Medulla oblongata (tissue), 1 donor: ENCODE measurements at regions not wholly inside any gene's neighbourhood (a gene's known extent, or its start where the extent isn't known, plus 50 kb on each side); places are given as distances from the start of the nearest gene placed in this dataset.

Source experiments
- DNase-seq: peaks from one replicate; pipeline ENCODE4 v3.0.0-alpha.2; 2015; ENCODE audit errors: extremely low spot score

GRCh38 chr1:87872692-87873091 lies 544.0 kb downstream of the LMO4 start:
- no peak for DNase-seq

- DNase-seq: no peak
These were observed 550.2 kb downstream of the LMO4 start for GRCh38 chr1:87878873-87879272.

- no peak for DNase-seq
These were observed 551.5 kb downstream of the LMO4 start for GRCh38 chr1:87880098-87880760.

DNA sequence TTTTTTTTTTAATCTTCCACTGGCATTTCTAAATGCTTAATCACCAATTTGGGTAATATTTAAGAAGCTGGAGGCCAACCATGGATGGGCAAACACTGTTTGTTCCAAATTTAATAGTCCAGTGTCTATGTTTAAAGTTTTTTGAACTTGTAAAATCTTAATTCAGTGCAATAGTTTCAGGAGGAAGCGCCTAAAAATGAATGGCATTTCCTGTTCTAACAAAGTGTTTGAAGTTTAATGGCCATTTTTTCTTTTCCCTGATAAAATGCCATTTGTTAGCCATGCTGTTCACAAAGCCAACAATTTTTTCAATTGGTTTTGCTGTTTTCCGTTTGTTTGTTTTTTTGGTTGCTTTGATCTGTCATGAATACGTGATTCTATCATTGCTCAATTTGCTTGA lies 552.1 kb downstream of the LMO4 start:
- no peak for DNase-seq

- DNase-seq: no peak
These were observed 555.2 kb downstream of the LMO4 start for GRCh38 chr1:87883906-87884305.

GRCh38 chr1:87884581-87884980 lies 555.9 kb downstream of the LMO4 start:
- no peak for DNase-seq

DNA sequence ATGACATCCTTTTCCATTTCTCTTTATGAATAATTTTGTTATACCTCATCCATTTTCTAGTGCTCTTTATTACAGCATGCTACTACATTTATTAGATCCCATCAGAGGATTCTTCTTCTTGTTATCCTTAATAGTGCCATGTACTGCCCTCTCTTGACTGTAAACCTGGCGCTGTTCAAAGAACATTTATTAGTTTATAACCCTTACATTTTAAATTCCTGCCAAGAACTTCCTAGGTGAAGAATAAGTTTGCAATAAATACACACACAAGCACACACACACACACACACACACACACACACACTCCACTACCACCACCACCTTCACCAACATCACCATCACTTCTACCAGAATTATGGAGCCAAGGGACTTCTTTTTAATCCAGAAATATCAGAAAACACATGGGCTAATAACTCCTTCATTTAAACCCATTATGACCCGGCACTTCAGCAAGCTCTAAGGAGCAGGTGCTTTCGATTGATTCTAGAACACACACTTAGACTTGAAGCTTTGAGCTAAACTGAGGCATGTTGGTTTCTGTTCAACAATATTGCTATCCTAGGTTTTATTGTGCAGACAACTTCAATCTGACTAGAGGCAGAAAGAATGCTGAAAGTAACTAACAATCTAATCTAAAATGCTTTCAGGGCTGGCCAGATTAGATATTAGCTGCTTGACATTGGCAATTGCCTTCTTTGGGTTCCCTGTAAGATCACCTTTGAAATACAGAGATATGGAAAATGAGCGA lies 556.8 kb downstream of the LMO4 start:
- DNase-seq: no peak

DNA sequence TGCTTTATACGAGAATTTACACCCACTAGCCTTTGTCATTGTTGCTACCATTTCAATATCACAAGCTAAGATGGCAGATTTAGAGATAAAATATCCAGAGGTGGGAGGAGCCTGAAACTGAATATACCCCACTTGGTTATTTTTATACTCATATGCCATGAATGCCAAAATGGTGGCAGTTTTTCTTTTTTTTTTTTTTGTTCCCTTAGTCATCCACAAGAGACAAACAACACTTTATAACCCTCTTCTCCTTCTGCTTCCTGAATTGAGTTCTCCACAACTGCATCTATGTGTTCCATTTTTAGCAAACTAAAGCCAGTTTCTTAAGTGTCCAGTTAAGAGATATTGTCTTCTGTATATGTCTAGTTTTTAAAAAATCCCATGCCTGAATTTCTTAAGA lies 558.4 kb downstream of the LMO4 start:
- DNase-seq: no peak

GRCh38 chr1:87888446-87888845 lies 559.8 kb downstream of the LMO4 start:
- no peak for DNase-seq

DNA sequence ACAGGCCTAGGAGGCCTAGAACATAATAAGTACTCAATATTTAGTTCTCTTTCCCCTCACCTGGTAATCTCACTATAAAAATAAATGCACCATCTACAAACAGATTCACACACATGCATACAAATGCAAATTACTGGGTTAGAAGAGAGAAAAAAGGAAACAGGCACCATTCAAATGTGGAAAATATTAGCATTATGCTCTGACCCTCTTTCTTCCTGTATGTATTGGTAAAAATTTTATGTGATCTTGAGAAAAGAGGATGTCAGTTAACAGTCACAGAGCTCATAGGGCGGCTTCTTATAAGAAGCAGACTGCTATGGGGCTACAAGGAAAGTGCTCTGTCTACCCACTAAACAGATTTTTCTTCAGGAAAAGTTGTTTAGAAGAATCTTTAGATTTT lies 565.4 kb downstream of the LMO4 start:
- DNase-seq: no peak

- no peak for DNase-seq
These were observed 568.8 kb downstream of the LMO4 start for GRCh38 chr1:87897481-87897880.

DNA sequence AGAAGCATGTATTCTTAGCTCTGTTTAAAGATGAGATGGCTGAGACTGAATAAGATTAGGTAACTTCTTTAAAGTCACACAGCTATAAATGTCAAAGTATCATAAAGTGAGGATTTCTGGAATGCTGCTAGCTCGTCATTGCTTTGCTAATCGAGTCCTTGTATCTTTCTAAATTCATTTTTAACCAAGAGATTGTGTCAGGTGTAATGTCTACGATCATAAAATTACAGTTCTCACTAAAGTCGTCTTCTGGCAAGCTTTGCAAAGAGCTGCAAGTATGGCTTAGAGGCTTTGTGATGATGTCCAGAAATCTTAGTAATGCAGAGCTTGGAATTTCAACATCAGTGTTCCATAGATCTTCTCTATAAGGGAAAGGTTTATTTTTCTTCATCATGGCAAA lies 569.8 kb downstream of the LMO4 start:
- no peak for DNase-seq

- no peak for DNase-seq
These were observed 570.3 kb downstream of the LMO4 start for GRCh38 chr1:87899017-87899416.

DNA sequence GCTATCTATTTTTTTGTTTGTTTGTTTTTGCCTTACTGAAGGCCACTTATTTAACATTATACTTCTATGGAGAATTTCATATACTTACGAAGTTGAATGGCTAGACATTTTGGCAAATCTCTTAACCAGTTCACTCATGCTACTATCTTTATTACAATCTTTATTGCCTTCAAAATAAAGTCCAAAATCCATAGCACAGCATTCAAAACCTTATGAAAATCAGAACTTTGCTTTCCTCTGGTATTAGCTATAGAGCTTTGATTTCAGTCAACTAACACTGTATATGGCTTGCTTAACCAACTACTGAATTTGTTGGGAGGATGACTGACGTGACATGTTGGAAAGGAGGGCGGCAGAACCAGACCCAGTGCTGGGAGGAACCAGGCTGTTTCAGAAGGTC lies 571.1 kb downstream of the LMO4 start:
- DNase-seq: no peak

DNA sequence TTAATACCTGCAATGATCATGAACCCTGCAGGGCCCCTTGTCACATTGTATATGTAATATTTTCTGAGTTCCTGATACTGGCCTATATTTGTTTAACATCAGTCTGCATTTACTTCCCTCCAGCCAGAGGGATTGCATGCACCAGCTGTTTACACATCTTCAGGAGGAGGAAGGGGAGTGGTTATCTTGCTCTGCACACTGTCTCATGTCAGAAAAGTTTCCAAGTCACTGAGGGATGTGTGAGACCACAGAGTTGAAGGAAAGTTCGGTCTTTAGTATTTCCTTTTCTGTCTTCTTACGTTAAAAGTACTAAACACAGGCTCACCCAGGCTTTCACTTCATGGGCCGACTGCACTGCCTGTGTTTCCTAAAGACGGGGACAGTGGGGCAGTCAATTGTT lies 574.1 kb downstream of the LMO4 start:
- peak; percentile 50 for DNase-seq

GRCh38 chr1:87903242-87903641 lies 574.6 kb downstream of the LMO4 start:
- DNase-seq: no peak

DNA sequence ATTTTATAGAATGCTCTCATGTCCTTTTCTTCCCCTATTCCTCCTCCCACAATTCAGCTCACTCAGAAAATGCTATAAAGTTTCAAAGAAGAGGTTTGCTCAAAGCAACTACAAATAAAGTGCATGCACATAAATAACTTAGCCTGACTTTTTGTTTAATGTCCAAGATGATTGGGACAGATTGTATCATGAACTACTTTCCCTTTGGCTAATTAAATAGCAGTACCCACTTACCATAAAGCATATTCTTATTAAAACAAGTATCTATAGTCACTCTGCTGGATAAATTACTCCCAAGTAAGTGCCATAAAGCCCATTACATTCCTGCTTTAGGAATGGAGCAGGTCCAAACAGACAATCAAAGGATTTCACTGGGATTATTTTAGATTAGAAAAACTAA lies 576.0 kb downstream of the LMO4 start:
- DNase-seq: no peak

- DNase-seq: no peak
These were observed 577.0 kb downstream of the LMO4 start for GRCh38 chr1:87905651-87906050.

- no peak for DNase-seq
These were observed 577.4 kb downstream of the LMO4 start for GRCh38 chr1:87906078-87906477.

DNA sequence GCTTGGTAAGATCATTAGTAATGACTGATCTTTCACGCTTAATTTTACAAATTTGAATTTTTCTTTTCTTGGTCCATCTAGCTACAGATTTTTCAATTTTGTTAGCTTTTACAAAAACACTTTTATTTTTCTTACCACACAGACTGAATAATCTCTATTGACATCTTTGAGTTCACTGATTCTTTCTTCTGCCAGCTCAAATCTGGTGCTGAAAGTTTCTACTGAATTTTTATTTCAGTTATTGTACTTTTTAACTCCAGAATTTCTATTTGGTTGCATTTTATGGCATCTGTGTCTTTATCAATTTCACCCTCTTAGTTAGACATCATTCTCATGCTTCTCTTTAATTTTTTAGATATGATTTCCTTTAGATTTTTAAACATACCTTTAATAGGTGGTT lies 584.7 kb downstream of the LMO4 start:
- no peak for DNase-seq

DNA sequence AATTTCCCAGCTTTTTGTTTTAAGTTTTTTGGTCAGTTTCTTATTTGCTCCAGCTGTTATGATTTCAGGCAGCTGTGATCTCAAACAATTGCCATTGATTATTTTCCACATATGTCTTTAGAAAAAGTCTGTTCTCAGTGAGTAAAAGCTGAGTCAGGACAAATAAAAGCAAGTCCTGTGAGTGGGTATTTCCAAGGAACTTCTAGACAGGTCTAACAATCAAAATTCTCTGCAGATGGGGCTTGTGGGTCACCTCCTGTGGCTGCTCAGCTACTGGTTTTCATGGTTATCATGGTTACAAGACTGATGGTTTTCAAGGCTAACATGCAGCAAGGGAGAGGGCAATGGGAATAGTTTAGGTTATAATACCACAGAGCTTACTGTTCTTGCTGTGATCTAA lies 585.7 kb downstream of the LMO4 start:
- no peak for DNase-seq

DNA sequence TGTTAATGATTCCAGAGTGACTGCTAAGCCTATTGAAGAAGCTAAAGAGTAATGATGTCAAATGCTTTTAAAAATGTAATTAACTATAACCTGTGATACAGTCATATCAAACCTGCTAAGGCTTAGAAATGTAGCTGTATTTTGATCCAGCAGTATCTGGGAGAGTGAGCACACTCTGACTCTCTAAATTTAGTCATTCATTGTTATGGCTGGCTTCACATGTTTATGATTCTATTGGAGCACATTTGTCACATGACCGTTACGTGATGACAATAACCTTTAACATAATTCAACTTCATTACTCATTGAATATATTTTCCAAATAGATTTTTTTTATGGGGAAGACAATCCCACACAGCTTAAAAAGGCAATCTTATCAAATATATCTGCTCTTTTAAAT lies 587.1 kb downstream of the LMO4 start:
- no peak for DNase-seq

GRCh38 chr1:87916965-87917364 lies 588.3 kb downstream of the LMO4 start:
- DNase-seq: no peak

- no peak for DNase-seq
These were observed 589.7 kb downstream of the LMO4 start for GRCh38 chr1:87918398-87918797.
